ENCODE measurements at regions not wholly inside any gene's neighbourhood (a gene's known extent, or its start where the extent isn't known, plus 50 kb on each side); places are given as distances from the start of the nearest gene placed in this dataset.

DNA sequence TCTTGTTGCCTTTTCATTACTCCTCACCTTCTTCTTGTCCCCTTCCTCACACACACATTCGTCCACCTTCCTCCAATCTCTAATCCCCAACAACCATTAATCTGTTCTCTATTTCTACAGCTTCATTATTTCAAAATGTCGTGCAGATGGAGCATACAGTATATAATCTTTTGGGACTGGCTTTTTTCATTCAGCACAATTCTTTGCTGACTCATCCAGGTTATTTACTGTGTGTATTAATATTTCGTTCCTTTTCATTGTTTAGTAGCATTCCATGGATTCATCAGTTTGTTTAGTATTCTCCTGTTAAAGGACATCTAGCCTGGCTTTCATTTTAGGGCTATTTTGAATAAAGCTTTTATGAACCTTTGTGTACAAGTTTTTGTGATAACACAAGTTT is 159.3 kb downstream of the PTPN20 start:
- Mint-ChIP-seq H3K9me3 (no peaks in the 10 kb centered on the region), H3K4me3 (no peak overlapping the region), H3K27me3 (peaks cover 16% of the 10 kb centered on the region), H3K4me1 (no peaks in the 10 kb centered on the region), H3K36me3 (ENCODE audit: low read depth) (no peaks in the 10 kb centered on the region), H3K27ac (no peak overlapping the region)
- no peak for ATAC-seq (ENCODE audit: low read depth)
- CTCF ChIA-PET = no interaction called here
- TF ChIP-seq CTCF (IDR thresholded peaks at IDR 0.05) = no peak
- intact Hi-C loops (cut with micrococcal nuclease) = no loop called here
- DNase-seq = no peak
- POLR2A ChIA-PET = no interaction called here

- H3K27me3 Mint-ChIP-seq = peaks cover 18% of the 10 kb centered on the region
- intact Hi-C loops (cut with micrococcal nuclease) = no loop called here
- H3K4me3 Mint-ChIP-seq = no peak overlapping the region
- TF ChIP-seq CTCF (IDR thresholded peaks at IDR 0.05) = no peak
- ChIA-PET POLR2A (no interaction called here), CTCF (no interaction called here)
- no peaks in the 10 kb centered on the region for H3K9me3 Mint-ChIP-seq
- no peaks in the 10 kb centered on the region for H3K36me3 Mint-ChIP-seq (ENCODE audit: low read depth)
- DNase-seq (no peak), ATAC-seq (ENCODE audit: low read depth) (no peak)
- H3K4me1 Mint-ChIP-seq = no peaks in the 10 kb centered on the region
- H3K27ac Mint-ChIP-seq = no peak overlapping the region
These were observed 160.7 kb downstream of the PTPN20 start for GRCh38 chr10:47071891-47072290.

DNA sequence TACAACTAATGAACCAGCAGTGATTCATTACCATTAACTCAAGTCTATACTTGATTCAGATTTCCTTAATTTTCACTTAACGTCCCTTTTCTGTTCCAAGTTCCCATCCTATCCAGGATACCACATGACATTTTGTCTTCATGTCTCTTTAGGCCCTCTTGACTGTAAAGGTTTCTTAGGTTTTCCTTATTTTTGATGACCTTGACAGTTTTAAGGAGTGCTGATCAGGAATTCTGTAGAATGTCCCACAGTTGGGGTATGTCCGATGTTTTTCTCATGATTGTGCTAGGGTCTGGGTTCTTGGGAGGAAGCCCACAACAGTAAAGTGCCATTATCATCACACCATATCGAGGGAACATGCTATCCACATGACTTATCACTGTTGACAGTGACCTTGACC is 162.7 kb downstream of the PTPN20 start:
- H3K27me3 Mint-ChIP-seq = peaks cover 22% of the 10 kb centered on the region
- H3K36me3 Mint-ChIP-seq (ENCODE audit: low read depth) = no peaks in the 10 kb centered on the region
- ChIA-PET CTCF (no interaction called here), POLR2A (no interaction called here)
- H3K4me1 Mint-ChIP-seq = no peaks in the 10 kb centered on the region
- no peak overlapping the region for H3K27ac Mint-ChIP-seq
- no peaks in the 10 kb centered on the region for H3K9me3 Mint-ChIP-seq
- ATAC-seq (ENCODE audit: low read depth) (no peak), DNase-seq (no peak)
- no peak overlapping the region for H3K4me3 Mint-ChIP-seq
- intact Hi-C loops (cut with micrococcal nuclease) = no loop called here
- TF ChIP-seq CTCF (IDR thresholded peaks at IDR 0.05) = no peak

- no peak for ATAC-seq (ENCODE audit: low read depth)
- H3K36me3 Mint-ChIP-seq (ENCODE audit: low read depth) = no peaks in the 10 kb centered on the region
- DNase-seq = no peak
- H3K4me1 Mint-ChIP-seq = no peaks in the 10 kb centered on the region
- no peak overlapping the region for H3K4me3 Mint-ChIP-seq
- no peaks in the 10 kb centered on the region for H3K9me3 Mint-ChIP-seq
- intact Hi-C loops (cut with micrococcal nuclease) = no loop called here
- CTCF ChIA-PET = no interaction called here
- POLR2A ChIA-PET = no interaction called here
- peaks cover 27% of the 10 kb centered on the region for H3K27me3 Mint-ChIP-seq
- TF ChIP-seq CTCF (IDR thresholded peaks at IDR 0.05) = no peak
- H3K27ac Mint-ChIP-seq = no peak overlapping the region
These were observed 165.7 kb downstream of the PTPN20 start for GRCh38 chr10:47076949-47077361.

DNA sequence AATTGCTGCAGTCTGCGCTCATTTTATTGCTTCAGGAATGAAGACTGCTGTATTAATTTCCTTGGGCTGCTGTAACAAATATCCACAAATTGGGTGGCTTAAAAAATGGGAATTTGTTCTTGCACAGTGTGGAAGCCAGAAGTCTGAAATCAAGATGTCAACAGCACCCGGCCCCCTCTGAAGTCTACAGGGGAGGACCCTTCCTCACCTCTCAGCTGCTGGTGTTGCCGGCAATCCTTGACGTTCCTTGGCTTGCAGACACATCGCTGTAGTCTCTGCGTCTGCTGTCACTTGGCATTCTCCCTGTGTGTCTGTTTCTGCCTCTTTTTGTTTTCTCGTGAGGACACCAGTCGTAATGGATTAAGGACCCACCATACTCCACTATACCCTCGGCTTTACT is 166.2 kb downstream of the PTPN20 start:
- DNase-seq = no peak
- intact Hi-C loops (cut with micrococcal nuclease) = no loop called here
- no peak for TF ChIP-seq CTCF (IDR thresholded peaks at IDR 0.05)
- no peaks in the 10 kb centered on the region for H3K36me3 Mint-ChIP-seq (ENCODE audit: low read depth)
- H3K4me1 Mint-ChIP-seq = no peaks in the 10 kb centered on the region
- ATAC-seq (ENCODE audit: low read depth) = no peak
- H3K4me3 Mint-ChIP-seq = no peak overlapping the region
- CTCF ChIA-PET = no interaction called here
- H3K9me3 Mint-ChIP-seq = no peaks in the 10 kb centered on the region
- POLR2A ChIA-PET = no interaction called here
- peaks cover 26% of the 10 kb centered on the region for H3K27me3 Mint-ChIP-seq
- H3K27ac Mint-ChIP-seq = no peak overlapping the region

Measured in activated B cell treated with CpG ODN at 0.5 μM for 24 hours (primary cell).